Suprapubic skin (tissue), 4 donors: ENCODE measurements at regions not wholly inside any gene's neighbourhood (a gene's known extent, or its start where the extent isn't known, plus 50 kb on each side); places are given as distances from the start of the nearest gene placed in this dataset.

Experiments used
- EP300 ChIP-seq: sonication (generic); formaldehyde crosslinking; IDR thresholded peaks from one replicate; pipeline ENCODE4 v1.6.1; 2017; ENCODE audit warnings: antibody characterized with exemption
- POLR2A ChIP-seq, 2 donors: fragments of 450-650 bp; IDR thresholded peaks; one replicate each; pipeline ENCODE4 v1.6.1; 2017; ENCODE audit warnings: antibody characterized with exemption in 2 of 2, mild to moderate bottlenecking in 2 of 2, moderate library complexity in 2 of 2
- POLR2AphosphoS5 ChIP-seq, 3 donors: sonication (generic); formaldehyde crosslinking; IDR thresholded peaks; one replicate each; pipeline ENCODE4 v1.6.1; 2017; ENCODE audit warnings: antibody characterized with exemption in 3 of 3
- TF ChIP-seq, protein P1 (sequence below), 2 donors: fragments of 200-600 bp in 1 of 2; fragments of 450-650 bp in 1 of 2; sonication (generic) in 1 of 2; IDR thresholded peaks; one replicate each; pipeline ENCODE4 v1.5.1; 2016 to 2019; ENCODE audit warnings: antibody characterized with exemption in 2 of 2, mild to moderate bottlenecking in 1 of 2, moderate library complexity in 1 of 2

DNA sequence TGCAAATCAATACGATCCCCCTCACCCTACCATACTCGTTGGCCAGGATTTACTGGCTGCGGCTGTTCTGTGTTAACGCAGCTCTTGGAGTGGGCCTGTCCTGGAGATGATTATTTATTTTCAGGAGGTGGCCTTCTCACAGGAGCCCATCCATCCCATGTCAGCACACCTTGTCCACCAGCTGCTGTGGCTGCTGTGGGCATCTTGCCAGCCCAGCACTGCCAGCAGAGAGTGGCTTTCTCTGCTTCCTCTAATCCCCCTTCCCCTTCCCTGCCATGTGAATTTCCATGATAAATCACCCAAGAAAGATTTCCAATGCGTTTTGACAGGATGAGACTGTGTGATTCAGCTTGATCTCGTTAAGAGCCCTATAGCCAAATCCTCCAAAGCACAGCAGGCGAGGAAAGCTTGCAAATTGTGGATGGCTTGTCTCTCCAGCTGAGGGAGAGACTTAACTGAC is 309.1 kb upstream of the C11orf87 start:
- TF ChIP-seq, protein P1, sequence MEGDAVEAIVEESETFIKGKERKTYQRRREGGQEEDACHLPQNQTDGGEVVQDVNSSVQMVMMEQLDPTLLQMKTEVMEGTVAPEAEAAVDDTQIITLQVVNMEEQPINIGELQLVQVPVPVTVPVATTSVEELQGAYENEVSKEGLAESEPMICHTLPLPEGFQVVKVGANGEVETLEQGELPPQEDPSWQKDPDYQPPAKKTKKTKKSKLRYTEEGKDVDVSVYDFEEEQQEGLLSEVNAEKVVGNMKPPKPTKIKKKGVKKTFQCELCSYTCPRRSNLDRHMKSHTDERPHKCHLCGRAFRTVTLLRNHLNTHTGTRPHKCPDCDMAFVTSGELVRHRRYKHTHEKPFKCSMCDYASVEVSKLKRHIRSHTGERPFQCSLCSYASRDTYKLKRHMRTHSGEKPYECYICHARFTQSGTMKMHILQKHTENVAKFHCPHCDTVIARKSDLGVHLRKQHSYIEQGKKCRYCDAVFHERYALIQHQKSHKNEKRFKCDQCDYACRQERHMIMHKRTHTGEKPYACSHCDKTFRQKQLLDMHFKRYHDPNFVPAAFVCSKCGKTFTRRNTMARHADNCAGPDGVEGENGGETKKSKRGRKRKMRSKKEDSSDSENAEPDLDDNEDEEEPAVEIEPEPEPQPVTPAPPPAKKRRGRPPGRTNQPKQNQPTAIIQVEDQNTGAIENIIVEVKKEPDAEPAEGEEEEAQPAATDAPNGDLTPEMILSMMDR (IDR thresholded peaks at IDR 0.05): no peak
- no peak for TF ChIP-seq EP300
- TF ChIP-seq POLR2AphosphoS5 (IDR thresholded peaks at IDR 0.05): no peak
- TF ChIP-seq POLR2A (IDR thresholded peaks at IDR 0.05): no peak
